HG02610 (cell line): ENCODE measurements at regions not wholly inside any gene's neighbourhood (a gene's known extent, or its start where the extent isn't known, plus 50 kb on each side); places are given as distances from the start of the nearest gene placed in this dataset.

Experiments used
- ATAC-seq: cut with Tn5 transposase; IDR thresholded peaks from one replicate; pipeline ENCODE4 v1.9.1; 2021; ENCODE audit warnings: mild to moderate bottlenecking, moderate library complexity; ENCODE audit not compliant: unreplicated experiment

DNA sequence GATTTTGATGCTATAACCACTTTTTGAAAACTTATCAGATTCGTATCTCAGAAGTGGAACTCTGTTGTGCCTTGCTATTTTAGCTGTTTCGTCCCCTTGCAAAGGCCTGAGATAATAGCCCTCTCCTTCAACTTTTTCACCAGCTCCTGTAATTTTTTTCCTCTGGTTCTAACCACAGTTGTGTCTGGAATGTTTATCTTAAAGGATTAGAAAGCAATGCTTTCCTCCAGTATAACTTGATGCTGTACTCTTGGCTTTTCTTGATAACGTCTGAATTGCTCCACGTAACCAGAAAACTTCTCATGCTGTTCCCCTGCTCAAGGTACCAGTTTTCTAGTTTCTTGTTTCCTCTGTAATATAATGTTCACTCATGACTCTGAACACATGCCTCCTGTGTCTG is 209.4 kb downstream of the DTWD2 start:
- ATAC-seq: no peak

DNA sequence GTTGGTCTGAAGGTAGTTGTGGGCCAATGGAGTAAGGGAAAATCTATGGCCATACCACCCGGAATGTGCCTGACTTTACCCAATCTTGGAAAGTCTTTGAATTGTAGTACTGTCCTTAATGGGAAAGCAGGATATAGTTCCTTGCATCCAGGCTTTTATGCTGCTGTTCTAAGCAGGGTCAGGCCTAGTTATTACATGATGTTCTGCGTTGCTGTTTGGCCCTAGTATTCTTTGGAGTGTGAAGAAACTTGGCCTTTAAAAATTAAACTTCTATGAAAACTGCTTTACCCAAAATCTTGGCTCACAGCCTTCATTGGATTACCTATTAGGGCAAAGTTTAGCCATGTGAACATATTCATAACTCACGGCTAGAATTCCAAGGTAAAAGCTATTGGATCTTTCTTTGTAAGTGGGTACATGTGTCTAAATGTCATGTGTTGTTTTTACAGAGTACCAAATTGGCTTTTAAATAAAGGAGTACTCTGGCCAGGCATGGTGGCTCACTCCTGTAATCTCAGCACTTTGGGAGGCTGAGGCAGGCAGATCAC is 211.1 kb downstream of the DTWD2 start:
- no peak for ATAC-seq

DNA sequence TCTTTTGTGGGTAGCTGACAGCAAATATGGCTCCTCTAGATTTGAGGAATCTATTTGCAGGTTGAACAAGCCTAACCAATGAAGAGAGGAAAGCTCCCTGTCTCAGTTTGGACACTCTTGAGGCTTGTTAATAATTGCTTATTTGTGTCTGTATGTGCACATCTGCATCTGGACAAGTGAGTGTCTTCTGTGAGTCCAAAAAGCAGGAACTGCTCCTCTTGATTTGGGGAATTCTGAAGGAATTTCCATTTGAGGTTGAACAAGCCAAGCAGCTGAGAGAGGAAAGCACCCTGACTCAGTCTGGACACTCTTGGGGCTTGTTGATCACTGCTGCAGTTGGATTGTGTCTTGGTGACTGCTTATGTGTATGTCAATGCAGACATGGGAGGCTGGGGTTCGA is 211.6 kb downstream of the DTWD2 start:
- peak; percentile 83 for ATAC-seq

DNA sequence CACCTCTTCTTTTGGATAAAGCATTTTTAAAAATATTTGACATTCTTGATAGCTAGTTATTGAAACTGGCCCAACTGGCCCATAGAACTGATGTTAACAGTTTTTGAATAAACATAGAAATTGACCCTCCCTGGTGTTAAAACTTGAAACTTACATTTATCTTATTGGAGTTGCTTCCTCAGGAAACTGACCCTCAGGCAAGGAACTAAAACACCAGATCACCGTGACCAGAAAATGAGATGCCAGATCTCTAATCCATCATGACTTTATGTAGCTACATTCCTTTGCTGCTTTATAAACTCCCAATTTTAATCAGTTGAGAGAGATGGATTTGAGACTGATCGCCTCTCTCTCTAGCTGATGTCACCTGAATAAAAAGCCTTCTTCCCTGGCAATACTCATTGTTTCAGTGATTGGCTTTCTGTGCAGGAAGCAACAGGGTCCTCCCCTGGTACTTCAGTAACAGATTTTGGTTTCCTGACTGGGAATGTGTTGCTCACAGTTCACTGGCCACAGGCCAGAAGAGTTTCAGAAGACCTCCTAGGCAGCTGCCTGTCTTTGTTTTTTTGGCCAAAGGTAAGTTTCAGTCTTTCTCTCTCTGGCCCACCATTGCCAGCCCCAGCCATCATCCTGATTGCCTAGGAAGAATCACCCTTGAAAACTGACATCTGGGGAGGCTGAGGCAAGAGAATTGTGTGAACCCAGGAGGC is 212.4 kb downstream of the DTWD2 start:
- ATAC-seq: peak; percentile 35

DNA sequence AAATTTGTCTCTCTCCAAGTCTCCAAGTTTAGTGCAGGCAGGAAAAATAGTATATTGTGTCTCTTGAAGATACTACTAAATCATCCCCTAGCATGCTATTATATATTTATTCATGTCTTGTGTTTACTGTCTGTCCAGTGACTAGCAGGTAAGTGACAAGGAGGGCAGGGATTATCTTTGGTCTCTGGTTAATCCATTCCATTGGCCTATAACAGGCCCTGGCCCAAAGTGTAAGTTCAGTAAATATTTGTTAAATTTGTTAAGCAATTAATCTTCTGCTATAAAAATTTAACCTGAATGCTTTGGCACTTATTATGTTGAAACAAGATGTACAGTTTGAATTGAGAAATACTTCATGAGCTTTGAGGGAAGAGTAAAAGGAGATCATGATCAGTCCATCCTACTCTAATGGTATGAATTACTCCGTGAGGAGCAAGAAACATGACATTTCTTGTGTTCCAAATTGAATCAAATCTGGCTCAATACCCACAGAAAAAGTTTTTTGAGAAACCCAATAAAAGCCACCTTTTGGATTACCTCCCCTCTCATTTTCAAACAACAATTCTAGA is 219.7 kb downstream of the DTWD2 start:
- ATAC-seq: no peak

DNA sequence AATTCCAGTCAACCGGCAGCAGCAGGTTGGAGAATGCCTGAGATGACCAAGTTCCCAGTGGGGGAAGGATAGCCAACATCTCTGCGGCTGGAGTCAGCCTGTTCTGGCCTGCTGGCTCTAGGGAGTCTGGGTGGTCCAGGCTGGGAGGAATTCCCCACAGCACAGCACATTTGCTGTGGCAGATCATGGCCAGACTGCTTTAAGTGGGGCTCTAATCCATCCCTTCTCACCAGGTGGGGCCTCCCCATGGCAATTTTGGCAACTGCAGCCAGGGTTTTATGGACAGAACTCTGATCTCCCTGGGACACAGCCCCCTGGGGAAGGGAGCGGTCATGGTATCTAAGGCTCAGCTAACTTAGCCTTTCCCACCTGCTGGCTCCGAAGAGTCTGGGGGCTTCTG is 226.1 kb downstream of the DTWD2 start:
- no peak for ATAC-seq

DNA sequence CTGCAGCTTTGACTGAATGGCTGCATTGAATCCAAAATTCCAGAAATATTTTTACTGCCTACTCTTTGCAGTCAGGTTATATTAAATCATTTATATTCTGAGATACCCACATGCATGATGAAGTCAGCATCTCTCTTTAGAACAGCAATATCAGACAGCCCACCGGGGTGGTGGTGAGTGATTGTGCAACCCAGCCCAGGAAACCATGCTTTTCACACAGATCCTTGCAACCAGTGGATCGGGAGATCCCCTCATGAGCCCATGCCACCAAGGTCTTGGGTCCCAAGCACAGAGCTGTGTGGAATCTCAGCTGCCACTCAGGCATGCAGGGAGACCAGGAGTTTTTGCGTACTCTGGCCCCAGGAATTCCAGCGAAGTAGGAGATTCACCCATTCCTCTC is 226.5 kb downstream of the DTWD2 start:
- ATAC-seq: no peak

DNA sequence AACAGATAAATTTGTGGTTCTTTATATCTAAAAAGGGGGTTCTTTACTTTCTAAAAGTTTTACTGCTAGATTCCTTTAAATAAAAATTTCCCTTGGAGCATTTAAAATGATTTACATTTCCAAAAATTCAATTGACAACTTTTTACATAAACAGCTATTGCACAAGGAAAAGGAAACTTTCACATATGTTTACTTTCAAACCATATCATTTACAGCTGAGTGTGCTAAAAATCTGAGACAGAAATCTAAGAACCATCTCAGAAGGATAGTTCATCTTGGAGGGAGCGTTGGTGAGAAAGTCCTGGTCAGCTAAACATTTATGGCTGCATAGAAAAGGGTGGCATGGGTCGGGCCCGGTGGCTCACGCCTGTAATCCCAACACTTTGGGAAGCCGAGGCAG is 235.4 kb downstream of the DTWD2 start:
- ATAC-seq: no peak

DNA sequence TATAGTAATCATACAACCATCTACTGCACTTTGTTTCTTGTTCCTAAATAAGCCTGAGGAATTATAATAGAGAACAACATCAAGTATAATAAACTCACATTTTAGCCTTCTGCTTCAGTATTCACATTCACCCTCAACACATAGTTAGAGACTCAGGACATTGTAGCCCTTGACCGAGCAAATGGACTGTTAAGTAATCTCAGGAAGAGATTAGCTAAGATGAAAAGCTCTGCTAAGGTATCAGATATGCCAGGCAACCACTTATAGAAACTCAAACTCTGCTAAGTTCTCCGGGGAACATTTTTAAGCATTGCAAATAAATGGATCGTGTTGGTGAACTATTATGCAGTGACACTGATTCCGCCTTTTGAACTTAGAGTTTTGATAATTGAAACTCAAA is 252.0 kb downstream of the DTWD2 start:
- ATAC-seq: no peak

DNA sequence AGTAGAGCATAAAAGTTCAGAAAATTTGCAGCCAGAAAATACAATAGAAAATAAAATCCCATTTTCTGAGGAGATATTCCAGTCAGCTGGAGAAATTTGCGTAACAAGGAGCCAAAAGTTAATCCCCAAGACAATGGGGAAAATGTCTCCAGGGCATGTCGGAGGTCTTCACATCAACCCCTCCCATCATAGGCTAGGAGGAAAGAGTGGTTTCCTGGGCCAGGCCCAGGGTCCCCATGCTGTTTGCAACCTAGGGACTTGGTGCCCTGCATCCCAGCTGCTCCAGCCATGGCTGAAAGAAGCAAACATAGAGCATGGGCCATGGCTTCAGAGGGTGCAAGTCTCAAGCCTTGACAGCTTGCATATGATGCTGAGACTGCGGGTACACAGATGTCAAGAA is 255.0 kb downstream of the DTWD2 start:
- ATAC-seq: no peak

DNA sequence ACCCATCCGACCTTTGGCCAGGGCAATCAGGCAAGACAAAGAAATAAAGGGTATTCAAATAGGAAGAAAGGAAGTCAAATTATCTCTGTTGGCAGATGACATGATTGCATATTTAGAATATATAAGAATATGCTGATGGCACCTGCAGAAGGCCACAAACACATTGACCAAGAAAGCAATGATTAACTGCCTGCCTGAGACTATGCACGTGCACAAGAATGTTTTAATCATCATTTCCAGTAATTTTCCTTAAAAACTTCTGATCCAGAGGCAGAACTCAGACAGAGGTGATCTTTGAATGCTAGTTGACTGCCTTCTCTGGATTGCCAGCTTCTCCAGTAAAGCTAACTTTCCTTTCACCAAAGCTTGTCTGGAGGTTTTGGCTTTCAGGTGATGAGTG is 260.2 kb downstream of the DTWD2 start:
- ATAC-seq: no peak

DNA sequence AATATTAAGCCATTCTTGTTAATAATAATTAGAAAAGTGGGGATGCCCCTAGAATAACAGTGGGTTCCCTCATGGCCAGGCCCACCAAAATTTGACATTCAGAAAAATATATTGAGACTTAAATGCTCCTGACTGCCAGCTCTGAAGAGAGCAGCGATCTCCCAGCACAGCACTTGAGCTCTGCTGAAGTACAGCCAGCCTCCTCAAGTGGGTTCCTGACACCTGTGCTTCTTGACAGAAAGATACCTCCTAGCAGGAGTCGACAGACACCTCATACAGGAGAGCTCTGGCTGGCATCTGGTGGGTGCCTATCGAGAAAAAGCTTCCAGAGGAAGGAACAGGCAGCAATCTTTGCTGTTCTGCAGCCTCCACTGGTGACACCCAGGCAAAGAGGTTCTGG is 261.5 kb downstream of the DTWD2 start:
- ATAC-seq: no peak

DNA sequence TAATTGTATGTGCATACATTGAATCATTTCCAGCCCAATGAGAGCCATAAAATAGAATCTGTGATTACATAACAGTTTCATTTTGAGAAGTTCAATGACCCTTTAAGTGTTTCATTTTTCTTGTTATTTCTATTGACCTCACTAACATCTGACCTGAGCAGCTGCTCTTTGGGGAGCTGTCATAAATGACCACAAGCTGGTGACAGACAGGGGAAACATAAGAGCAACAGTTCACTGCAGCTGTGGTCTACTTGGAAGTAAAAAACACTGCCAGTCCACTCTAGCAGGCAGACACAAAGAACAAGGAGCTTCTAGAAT is 265.4 kb downstream of the DTWD2 start:
- peak; percentile 63 for ATAC-seq

DNA sequence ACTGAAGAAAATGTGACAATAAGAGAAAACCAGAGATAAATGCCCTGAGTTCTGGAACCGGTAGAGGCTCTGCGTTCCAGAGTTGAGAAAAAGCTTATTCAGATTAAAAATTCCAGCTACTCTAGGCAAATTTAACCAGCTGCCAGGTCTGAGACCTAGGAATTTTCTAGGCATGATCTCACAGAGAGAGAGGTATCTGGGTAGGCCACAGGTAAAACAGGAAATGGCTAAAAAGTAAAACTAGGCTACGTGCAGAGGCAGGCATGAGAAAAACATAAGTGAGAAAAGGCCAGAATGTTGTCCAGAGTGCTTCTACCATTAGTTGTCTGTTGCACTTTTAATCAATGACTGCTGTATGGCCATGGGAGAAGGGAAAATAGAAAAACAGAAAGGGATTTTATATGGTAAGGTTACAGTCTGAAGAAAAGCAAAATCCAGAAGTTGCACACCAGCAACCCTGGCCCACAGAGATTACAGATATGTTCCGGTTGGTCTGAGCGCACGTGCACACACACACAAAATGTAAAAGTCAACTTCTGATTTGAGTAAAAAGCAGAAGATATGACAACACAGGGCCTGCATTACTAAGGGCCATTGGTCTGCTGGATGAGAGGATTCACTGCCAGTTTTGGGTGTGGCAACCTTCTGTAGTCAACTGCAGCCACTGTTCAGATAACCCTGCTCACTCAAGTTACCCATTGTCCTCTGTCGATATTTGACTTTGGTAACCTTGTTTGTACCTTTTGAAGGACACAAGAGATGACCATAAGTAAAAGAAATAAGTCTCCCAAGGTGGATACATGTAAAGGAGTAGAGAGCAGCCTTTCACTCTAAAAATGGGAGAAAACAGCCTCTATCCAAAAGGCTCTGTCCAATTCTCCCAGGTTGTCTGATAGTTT is 266.0 kb downstream of the DTWD2 start:
- ATAC-seq: peak; percentile 75

DNA sequence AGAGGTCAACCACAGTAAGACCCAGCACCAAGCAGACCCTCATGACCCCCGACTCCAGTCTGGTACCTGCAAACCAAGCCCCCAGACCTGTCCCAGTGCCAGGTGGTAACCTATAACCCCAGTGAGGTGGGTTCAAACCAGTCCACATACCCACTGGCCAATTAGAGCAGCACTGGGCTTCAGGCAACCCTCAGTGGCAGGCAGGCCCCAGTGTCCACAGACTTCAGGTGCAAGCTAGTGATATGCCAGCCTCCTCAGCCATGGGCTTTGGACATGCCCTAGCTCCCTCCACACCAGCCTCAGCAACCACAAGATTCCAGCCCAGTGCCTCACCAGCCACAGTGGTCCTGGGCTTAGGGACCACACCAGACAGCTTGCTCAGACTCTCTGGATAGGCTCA is 276.6 kb downstream of the DTWD2 start:
- ATAC-seq: no peak

DNA sequence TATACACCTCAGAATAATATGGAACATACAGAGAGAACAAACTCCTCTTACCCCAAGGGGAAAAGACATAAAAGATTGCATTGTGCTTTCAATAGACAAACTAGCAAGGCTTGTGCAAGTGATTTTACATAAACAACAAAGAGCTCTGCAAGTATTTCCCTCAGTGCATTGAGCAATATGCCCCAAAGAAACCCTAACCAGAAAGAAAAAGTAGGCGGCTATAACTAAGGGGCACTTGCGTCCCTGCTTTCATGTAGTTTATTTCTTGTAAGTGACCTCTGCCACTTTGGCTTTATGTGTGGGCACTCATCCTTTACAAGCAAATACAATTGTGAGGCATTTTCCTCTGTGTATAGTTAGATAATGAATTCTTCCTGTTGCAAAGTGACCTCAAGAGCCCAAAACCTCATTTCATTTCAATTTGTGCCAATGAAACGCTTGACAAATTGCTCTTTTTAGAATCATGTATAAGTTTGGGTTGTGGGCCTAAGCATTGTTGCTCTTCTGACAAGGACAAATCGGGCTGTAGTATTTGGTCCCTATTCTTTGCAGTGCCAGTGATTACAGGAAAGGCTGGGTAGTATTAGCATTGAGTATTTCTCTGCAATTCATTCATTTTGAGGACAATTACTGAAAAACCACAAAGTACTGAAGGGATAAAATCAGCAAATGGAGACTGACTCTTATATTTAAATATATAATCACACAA is 282.2 kb downstream of the DTWD2 start:
- ATAC-seq: no peak

DNA sequence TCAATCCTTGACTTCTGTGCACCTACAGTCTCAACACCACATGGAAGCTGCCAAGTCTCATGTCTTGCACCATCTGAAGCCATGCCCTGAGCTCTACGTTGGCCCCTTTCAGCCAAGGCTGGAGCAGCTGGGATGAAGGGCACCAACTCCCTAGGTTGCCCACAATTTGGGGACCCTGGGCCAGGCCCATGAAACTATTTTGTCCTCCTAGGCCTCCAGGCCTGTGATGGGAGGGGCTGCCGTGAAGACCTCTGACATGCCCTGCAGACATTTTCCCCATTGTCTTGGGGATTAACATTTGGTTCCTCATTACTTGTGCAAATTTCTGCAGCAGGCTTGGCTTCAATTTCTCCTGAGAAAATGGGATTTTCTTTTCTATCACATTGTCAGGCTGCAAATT is 285.1 kb downstream of the DTWD2 start:
- no peak for ATAC-seq

DNA sequence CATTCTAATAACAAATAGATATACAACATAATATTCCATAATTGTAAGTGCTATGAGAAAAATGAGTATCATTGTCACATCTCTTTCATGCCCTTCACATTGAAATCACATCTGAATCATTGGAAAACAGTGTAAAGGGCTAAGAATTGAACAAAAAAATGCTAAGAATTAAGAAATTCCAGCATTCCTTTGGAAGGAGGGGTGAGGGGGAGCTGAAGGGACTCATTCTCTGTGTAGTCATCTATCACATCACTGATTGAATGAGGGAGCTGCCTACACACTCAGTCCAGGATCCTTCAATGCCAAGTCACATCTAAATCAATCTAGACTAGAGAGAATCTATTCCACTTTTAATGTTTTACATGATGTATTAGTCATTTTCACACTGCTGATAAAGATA is 286.6 kb downstream of the DTWD2 start:
- ATAC-seq: no peak

DNA sequence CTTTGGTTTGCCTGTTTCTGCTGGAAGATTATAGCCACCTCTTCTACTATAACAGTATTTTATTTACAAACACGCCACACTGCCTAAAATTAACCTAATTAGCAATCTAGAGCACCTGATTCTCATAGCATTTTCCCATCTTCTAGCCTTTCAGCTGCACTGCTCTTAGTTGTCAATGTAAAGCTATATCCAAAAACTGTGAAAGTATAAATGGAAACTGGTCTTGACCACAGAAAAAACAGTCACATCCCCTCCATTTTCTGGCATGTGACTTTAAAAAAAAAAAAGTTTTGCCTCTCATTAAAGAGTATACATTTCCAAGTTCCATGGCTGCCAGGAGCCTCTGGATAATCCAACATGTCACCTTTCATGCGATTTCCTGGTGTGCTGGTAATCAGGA is 287.8 kb downstream of the DTWD2 start:
- no peak for ATAC-seq

DNA sequence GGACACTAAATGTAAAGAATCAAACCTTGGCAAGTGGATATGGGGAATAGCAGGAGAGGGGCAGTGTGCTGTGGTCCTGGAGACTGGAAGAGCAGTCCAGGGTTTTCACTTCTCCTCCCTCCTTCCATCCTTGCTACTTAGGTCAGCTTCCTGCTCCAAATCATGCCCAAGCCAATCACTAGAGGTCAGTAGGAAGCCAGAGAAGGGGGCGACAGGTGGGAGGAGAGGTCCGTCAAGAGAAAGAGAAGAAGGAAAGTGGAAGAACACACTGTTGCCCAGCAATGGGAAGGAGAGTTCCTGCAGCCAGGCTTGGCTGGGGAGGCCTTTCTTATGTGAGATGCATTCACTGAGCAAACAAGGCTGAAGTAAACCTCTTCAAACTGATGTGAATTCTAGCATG is 289.6 kb downstream of the DTWD2 start:
- ATAC-seq: no peak

DNA sequence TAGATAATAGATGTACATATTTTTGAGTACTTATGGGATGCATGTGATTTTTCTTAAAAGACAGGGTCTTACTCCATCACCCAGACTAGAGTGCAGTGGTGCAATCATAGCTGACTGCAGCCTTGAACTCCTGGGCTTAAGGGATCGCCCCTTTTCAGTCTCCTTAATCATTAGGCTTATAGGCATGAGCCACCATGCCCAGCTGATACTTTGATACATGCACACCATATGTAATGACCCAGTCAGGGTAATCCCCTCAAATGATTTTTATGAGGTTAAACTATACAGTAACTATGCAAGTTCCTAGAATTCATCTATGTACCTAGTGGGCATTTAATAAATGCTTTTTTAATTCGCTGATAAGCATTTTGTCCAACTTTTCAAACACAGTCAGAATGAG is 292.3 kb downstream of the DTWD2 start:
- ATAC-seq: no peak
